Common myeloid progenitor, CD34-positive (primary cell): ENCODE measurements at regions not wholly inside any gene's neighbourhood (a gene's known extent, or its start where the extent isn't known, plus 50 kb on each side); places are given as distances from the start of the nearest gene placed in this dataset.

Source experiments
- CTCF ChIA-PET: fragments of 350-600 bp; sonication (Branson Sonifier 250); formaldehyde crosslinking; loops from one replicate; lab custom pipeline; 2021; ENCODE audit warnings: antibody characterized with exemption; lab: Charles Lee
- POLR2A ChIA-PET: fragments of 350-600 bp; sonication (Branson Sonifier 250); formaldehyde crosslinking; loops from one replicate; lab custom pipeline; 2021; ENCODE audit warnings: antibody characterized with exemption; lab: Charles Lee
- DNase-seq, 3 donors: peaks; one replicate each; pipeline versions ENCODE4 v3.0.0 to v3.0.0-alpha.2; 2013
- H3K27ac ChIP-seq, 2 experiments: 1 replicate in 1 of 2; 2 replicates in 1 of 2; pipeline ENCODE4 v1.7.0; 2013; ENCODE audit warnings: inconsistent platforms in 2 of 2, low read length in 2 of 2, mild to moderate bottlenecking in 2 of 2, low read depth in 1 of 2, moderate library complexity in 1 of 2; ENCODE audit not compliant: severe bottlenecking in 2 of 2, insufficient read depth in 1 of 2, poor library complexity in 1 of 2
- H3K27me3 ChIP-seq, 5 experiments: replicated peaks in 2 of 5; 1 replicate in 3 of 5; 2 replicates in 2 of 5; pipeline versions ENCODE4 v1.6.1 to v1.7.0; 2013; ENCODE audit warnings: low read length in 4 of 5, mild to moderate bottlenecking in 2 of 5, moderate library complexity in 2 of 5, inconsistent platforms in 1 of 5; ENCODE audit not compliant: insufficient read depth in 5 of 5, control insufficient read depth in 4 of 5
- H3K36me3 ChIP-seq, 4 experiments: 1 replicate in 2 of 4; 2 replicates in 2 of 4; pipeline versions ENCODE4 v1.6.1 to v1.7.0; 2013; ENCODE audit warnings: low read length in 3 of 4, control low read depth in 1 of 4, mild to moderate bottlenecking in 1 of 4; ENCODE audit not compliant: control insufficient read depth in 4 of 4, insufficient read depth in 4 of 4
- H3K4me1 ChIP-seq, 4 experiments: 1 replicate in 3 of 4; 2 replicates in 1 of 4; pipeline versions ENCODE4 v1.6.1 to v1.7.1; 2013; ENCODE audit warnings: low read length in 3 of 4, mild to moderate bottlenecking in 3 of 4, control low read depth in 1 of 4, inconsistent platforms in 1 of 4, moderate library complexity in 1 of 4; ENCODE audit not compliant: control insufficient read depth in 4 of 4, insufficient read depth in 4 of 4; ENCODE audit errors: control extremely low read depth in 1 of 4
- H3K4me3 ChIP-seq, 7 experiments: 1 replicate in 4 of 7; 2 replicates in 3 of 7; pipeline versions ENCODE4 v1.5.1 to v1.7.0; 2013; ENCODE audit warnings: mild to moderate bottlenecking in 7 of 7, low read length in 6 of 7, moderate library complexity in 6 of 7, inconsistent platforms in 2 of 7, low read depth in 2 of 7, control low read depth in 1 of 7; ENCODE audit not compliant: insufficient read depth in 4 of 7, control insufficient read depth in 1 of 7; ENCODE audit errors: extremely low read depth in 1 of 7
- H3K9me3 ChIP-seq, 5 experiments: 1 replicate in 4 of 5; 2 replicates in 1 of 5; pipeline versions ENCODE4 v1.6.1 to v1.7.1; 2013; ENCODE audit warnings: low read length in 4 of 5, mild to moderate bottlenecking in 2 of 5, inconsistent platforms in 1 of 5, low read depth in 1 of 5, moderate library complexity in 1 of 5; ENCODE audit not compliant: control insufficient read depth in 4 of 5, insufficient read depth in 2 of 5; ENCODE audit errors: control extremely low read depth in 1 of 5
- WGBS: methylation state at CpG from one replicate; pipeline ENCODE4 v1.1.5; 2013; ENCODE audit not compliant: insufficient coverage; 5-methylcytosine and 5-hydroxymethylcytosine counted together

DNA sequence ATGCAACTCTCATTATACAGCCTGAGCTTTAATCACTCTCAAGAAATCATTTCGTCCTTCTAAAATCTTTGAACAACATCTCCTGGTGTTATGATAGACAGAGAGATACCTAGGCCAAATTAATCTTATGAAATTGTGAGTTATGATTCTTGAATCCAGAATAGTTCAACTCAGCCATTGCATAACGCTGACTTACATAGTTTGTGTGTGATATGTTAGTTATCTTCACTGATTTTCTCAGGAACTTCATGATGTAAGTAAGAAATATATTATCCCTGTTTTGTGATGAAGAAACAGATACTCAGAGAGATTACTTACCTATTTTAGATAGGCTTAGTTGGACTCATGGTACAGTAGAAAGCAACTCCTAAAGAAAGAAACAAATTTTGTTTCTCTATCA, 684.4 kb downstream of the ZEB2 start:
- Histone ChIP-seq H3K36me3 (no peaks in the 10 kb centered on the region), H3K27me3 (no peaks in the 10 kb centered on the region), H3K4me3 (no peak overlapping the region), H3K9me3 (no peaks in the 10 kb centered on the region), H3K27ac (no peak overlapping the region), H3K4me1 (no peaks in the 10 kb centered on the region)
- DNase-seq = no peak
- CTCF ChIA-PET = no interaction called here
- POLR2A ChIA-PET = no interaction called here
- no CpG with 5 or more reads among the region's 2 CpGs for WGBS

- ChIA-PET POLR2A (no interaction called here), CTCF (no interaction called here)
- no peak for DNase-seq
- Histone ChIP-seq H3K27me3 (no peaks in the 10 kb centered on the region), H3K9me3 (no peaks in the 10 kb centered on the region), H3K27ac (no peak overlapping the region), H3K36me3 (no peaks in the 10 kb centered on the region), H3K4me3 (no peak overlapping the region), H3K4me1 (no peaks in the 10 kb centered on the region)
- WGBS = 96% methylated on average over 6 of the region's 10 CpGs
These were observed 686.8 kb downstream of the ZEB2 start for GRCh38 chr2:143833015-143833660.

DNA sequence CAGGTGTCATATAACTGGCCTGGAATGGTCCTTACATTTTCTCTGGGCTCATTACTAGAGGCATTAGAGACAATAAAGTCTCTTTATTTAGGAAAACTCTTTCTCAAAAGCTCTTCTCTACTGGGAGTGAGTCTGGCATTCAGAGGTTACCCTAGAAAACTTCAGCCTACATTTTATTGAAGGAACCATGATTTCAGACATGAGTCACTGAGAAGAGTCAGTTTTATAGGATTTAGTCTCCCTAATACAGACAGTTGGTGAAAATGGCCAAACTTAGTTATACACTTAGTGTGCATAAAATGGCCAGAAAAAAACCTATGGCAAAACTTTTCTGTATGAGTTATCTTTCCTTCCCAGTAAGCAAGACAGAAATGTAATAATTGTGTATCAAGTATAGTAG, 689.4 kb downstream of the ZEB2 start:
- no peak overlapping the region for H3K27ac ChIP-seq
- H3K27me3 ChIP-seq = no peaks in the 10 kb centered on the region
- CTCF ChIA-PET = interaction anchor here (1.2 to 1.5 kb wide), 2 partner anchors 14 to 16 kb away, joined by 3 to 4 read pairs; no protein-coding TSS in a partner anchor
- no peak for DNase-seq
- H3K36me3 ChIP-seq = no peaks in the 10 kb centered on the region
- no peaks in the 10 kb centered on the region for H3K4me1 ChIP-seq
- POLR2A ChIA-PET = no interaction called here
- H3K9me3 ChIP-seq = no peaks in the 10 kb centered on the region
- no peak overlapping the region for H3K4me3 ChIP-seq

DNA sequence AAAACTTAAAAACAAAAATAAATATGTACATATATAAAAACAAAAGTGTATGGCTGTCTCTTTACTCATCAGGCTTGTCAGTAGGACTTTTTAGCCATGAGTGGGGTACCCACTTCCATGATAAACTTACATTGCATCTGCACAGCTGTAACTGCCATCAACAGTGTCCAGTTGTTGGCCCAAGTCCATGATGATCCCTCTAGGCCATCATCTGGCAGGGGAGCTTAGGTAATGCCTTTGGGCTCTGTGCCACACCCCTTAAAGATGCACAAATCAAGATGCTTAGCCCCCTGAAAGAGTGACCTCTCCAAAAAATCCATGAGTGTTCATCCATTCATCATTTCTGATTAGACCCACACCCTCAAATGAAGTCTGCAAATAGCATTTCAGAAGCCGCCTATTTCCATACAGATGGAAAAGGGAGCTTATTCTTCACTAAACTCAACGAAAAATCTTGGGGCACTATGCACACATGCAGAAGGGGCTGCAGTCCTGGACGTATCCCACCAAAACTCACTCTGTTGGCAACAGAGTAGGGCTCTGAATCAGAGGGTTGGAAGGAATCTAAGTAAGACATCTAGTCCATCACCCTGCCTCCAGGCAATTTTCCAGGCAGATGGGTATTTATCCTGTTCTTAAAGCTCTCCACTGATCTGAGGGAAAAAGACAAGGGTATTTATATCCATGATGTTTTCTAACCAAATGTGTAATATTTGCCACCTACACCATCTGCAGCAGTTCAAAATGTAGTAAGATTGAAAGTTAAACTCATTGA, 691.0 kb downstream of the ZEB2 start:
- H3K4me1 ChIP-seq = no peaks in the 10 kb centered on the region
- H3K27ac ChIP-seq = no peak overlapping the region
- H3K4me3 ChIP-seq = no peak overlapping the region
- no peaks in the 10 kb centered on the region for H3K36me3 ChIP-seq
- POLR2A ChIA-PET = no interaction called here
- H3K27me3 ChIP-seq = no peaks in the 10 kb centered on the region
- no peaks in the 10 kb centered on the region for H3K9me3 ChIP-seq
- no peak for DNase-seq
- WGBS = 100% methylated on average over 3 of the region's 3 CpGs
- CTCF ChIA-PET = no interaction called here

- ChIA-PET POLR2A (no interaction called here), CTCF (no interaction called here)
- Histone ChIP-seq H3K27me3 (no peaks in the 10 kb centered on the region), H3K9me3 (no peaks in the 10 kb centered on the region), H3K36me3 (no peaks in the 10 kb centered on the region), H3K4me1 (no peaks in the 10 kb centered on the region), H3K4me3 (no peak overlapping the region), H3K27ac (no peak overlapping the region)
- no peak for DNase-seq
- 100% methylated on average over 2 of the region's 3 CpGs for WGBS
These were observed 695.1 kb downstream of the ZEB2 start for GRCh38 chr2:143824791-143825190.

DNA sequence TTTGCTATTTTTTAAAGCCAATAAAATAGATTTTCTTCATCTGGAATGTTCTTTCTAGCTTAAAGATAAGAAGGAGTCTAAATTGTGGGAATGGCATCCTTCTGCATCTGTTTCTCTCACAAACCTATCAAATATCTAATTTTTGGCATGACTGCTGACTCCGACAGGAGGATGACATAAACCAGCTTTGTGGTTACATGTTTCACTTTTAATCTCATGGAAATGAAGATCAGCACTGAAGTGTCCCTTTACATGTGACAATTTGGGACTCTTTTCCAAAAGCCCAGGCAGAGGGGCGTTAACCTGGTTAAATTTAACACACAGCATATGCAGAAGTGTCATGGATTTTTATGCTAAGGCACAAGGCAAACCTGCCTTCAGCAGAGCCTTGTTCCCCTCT, 694.7 kb downstream of the ARHGAP15 start:
- CTCF ChIA-PET = interaction anchor here (0.5 kb wide), 1 partner anchor 193 kb away, joined by 4 read pairs; no protein-coding TSS in a partner anchor
- Histone ChIP-seq H3K27me3 (no peaks in the 10 kb centered on the region), H3K9me3 (no peaks in the 10 kb centered on the region), H3K4me1 (no peaks in the 10 kb centered on the region), H3K36me3 (no peaks in the 10 kb centered on the region), H3K4me3 (no peak overlapping the region), H3K27ac (no peak overlapping the region)
- POLR2A ChIA-PET = no interaction called here
- no peak for DNase-seq
- 100% methylated on average over 2 of the region's 2 CpGs for WGBS

- POLR2A ChIA-PET = no interaction called here
- H3K9me3 ChIP-seq = no peaks in the 10 kb centered on the region
These were observed 694.1 kb downstream of the ARHGAP15 start for GRCh38 chr2:143823296-143823695.

More at GRCh38 chr2:143823296-143823695, 694.1 kb downstream of the ARHGAP15 start:
- Histone ChIP-seq H3K27me3 (no peaks in the 10 kb centered on the region), H3K36me3 (no peaks in the 10 kb centered on the region), H3K27ac (no peak overlapping the region), H3K4me1 (no peaks in the 10 kb centered on the region), H3K4me3 (no peak overlapping the region)
- WGBS = 89% methylated on average over 2 of the region's 2 CpGs
- no peak for DNase-seq
- CTCF ChIA-PET = interaction anchor here (0.5 kb wide), 1 partner anchor 193 kb away, joined by 4 read pairs; no protein-coding TSS in a partner anchor
